ENCODE measurements at regions not wholly inside any gene's neighbourhood (a gene's known extent, or its start where the extent isn't known, plus 50 kb on each side); places are given as distances from the start of the nearest gene placed in this dataset.

DNA sequence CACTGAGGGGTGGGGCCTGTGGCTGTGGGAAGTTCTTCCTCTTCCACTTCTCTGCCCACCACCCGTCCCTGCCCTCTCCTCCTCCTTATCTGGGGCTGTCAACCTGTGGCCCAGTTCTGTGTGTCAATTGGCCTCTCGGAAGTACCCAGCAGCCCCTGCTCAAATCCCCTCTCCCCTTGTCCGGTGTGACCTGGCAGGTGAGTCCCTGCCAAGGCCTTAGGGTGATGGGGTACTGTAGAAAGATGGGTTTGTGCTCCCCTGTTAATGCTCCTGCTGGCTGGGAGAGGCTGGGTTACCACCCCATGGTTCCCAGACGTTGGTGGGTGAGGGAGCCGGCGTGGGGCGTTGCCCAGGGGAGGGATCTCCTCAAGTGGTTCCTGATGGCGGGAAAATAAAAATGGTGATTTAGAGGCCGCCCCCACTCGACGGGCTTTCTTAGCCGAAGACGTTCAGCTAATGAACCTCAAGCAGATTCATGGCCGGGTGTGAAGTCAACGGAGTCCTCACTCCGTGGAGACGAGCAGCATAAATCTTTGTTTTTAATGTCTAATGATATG is 141.2 kb downstream of the URI1 start:
- no peaks in the 10 kb centered on the region for H3K79me1 ChIP-seq (ENCODE audit: low read depth in 1 of 2, low read length in 2 of 2)
- no peaks in the 10 kb centered on the region for H3K4me1 ChIP-seq (ENCODE audit: control insufficient read depth, insufficient read depth, low read length)
- CTCF ChIA-PET: no interaction called here
- no peaks in the 10 kb centered on the region for H3K9me1 ChIP-seq (ENCODE audit: insufficient read depth, low read length)
- H2BK120ac ChIP-seq (ENCODE audit: low read depth, low read length): no peak overlapping the region
- no peak overlapping the region for H3K4me2 ChIP-seq (ENCODE audit: low read depth, low read length)
- H2AK9ac ChIP-seq (replicated peaks; ENCODE audit: low read depth, low read length, poor library complexity): no peak overlapping the region
- TF ChIP-seq MAZ (IDR thresholded peaks at IDR 0.05; ENCODE audit: borderline replicate concordance, low read depth, low read length) (no peak), MXI1 (IDR thresholded peaks at IDR 0.05; ENCODE audit: borderline replicate concordance, low read depth, low read length) (no peak), RAD21 (IDR thresholded peaks at IDR 0.05; ENCODE audit: low read length) (no peak), CHD1 (IDR thresholded peaks at IDR 0.05; ENCODE audit: low read depth, low read length) (no peak), RFX5 (IDR thresholded peaks at IDR 0.05; ENCODE audit: low read depth, low read length) (no peak), ELK1 (IDR thresholded peaks at IDR 0.05; ENCODE audit: borderline replicate concordance, low read depth, low read length) (no peak), NFE2L2 (IDR thresholded peaks at IDR 0.05; ENCODE audit: low read depth, low read length) (no peak), BHLHE40 (IDR thresholded peaks at IDR 0.05; ENCODE audit: low read depth, low read length) (no peak)
- TF ChIP-seq, protein P1, sequence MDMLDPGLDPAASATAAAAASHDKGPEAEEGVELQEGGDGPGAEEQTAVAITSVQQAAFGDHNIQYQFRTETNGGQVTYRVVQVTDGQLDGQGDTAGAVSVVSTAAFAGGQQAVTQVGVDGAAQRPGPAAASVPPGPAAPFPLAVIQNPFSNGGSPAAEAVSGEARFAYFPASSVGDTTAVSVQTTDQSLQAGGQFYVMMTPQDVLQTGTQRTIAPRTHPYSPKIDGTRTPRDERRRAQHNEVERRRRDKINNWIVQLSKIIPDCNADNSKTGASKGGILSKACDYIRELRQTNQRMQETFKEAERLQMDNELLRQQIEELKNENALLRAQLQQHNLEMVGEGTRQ (IDR thresholded peaks at IDR 0.05; ENCODE audit: low read depth, low read length): no peak
- POLR2A ChIA-PET (ENCODE audit: unreplicated experiment): no interaction called here
- H3K14ac ChIP-seq (replicated peaks; ENCODE audit: low read depth, low read length): no peak overlapping the region
- ATAC-seq (ENCODE audit: low read depth): no peak
- H4K8ac ChIP-seq (ENCODE audit: low read depth in 2 of 2, low read length in 2 of 2): no peak overlapping the region
- no peak overlapping the region for H2BK15ac ChIP-seq (ENCODE audit: low read depth, low read length)
- in situ Hi-C loops (cut with MboI; ENCODE audit: low sequenced_read_pairs) (no loop called here), intact Hi-C loops (cut with micrococcal nuclease) (no loop called here), dilution Hi-C loops (cut with HindIII; ENCODE audit: low sequenced_read_pairs, unreplicated experiment) (no loop called here)
- H3K4me3 ChIP-seq (ENCODE audit: insufficient read depth, low read depth, low read length): no peak overlapping the region
- WGBS, 2 experiments (ENCODE audit: extremely low coverage in 2 of 2, insufficient read length in 1 of 2): 58% methylated on average over 7 of the region's 17 CpGs; no CpG with 5 or more reads in 1 of the 2 experiments
- H3K56ac ChIP-seq (ENCODE audit: extremely low read depth, insufficient read depth, low read length): no peak overlapping the region
- H3K9ac ChIP-seq (ENCODE audit: low read depth, low read length): no peak overlapping the region
- H4K91ac ChIP-seq (ENCODE audit: insufficient read depth, low read depth, low read length): no peak overlapping the region
- H4K20me1 ChIP-seq (ENCODE audit: insufficient read depth, low read length): no peaks in the 10 kb centered on the region
- no peak overlapping the region for H2AFZ ChIP-seq (replicated peaks; ENCODE audit: low read length, poor library complexity)
- H2BK20ac ChIP-seq (ENCODE audit: low read depth, low read length): no peak overlapping the region
- H3K4ac ChIP-seq (ENCODE audit: low read depth, low read length): no peak overlapping the region
- no TSS peak for BruUV-seq (replicated peaks)
- no peaks in the 10 kb centered on the region for H3K36me3 ChIP-seq (ENCODE audit: control insufficient read depth, insufficient read depth, low read length)
- H3K23ac ChIP-seq (ENCODE audit: low read depth, low read length): no peak overlapping the region
- no peaks in the 10 kb centered on the region for H3K27me3 ChIP-seq (ENCODE audit: control insufficient read depth, insufficient read depth, low read length)
- DNase-seq: no peak
- no peak overlapping the region for H3K27ac ChIP-seq (ENCODE audit: insufficient read depth, low read length)
- no peak overlapping the region for H2BK5ac ChIP-seq (ENCODE audit: low read depth, low read length, poor library complexity, severe bottlenecking)
- H3K18ac ChIP-seq (ENCODE audit: low read depth, low read length): no peak overlapping the region
- H3K9me3 ChIP-seq (ENCODE audit: control insufficient read depth, insufficient read depth, low read length): peaks cover 2% of the 10 kb centered on the region; the same call in 1 of the 2 replicates
- no peak overlapping the region for H2AK5ac ChIP-seq (ENCODE audit: low read depth, low read length)
- no peak overlapping the region for H4K5ac ChIP-seq (ENCODE audit: low read depth, low read length)

All from IMR-90 (cell line).